GM18505 (cell line): ENCODE measurements at regions not wholly inside any gene's neighbourhood (a gene's known extent, or its start where the extent isn't known, plus 50 kb on each side); places are given as distances from the start of the nearest gene placed in this dataset.
"Not testable (repeated sequence)": the region's sequence is repeated elsewhere in the genome, so short reads cannot be mapped to it uniquely, and the experiment has no call there.

Experiments
- ATAC-seq: cut with Tn5 transposase; IDR thresholded peaks from one replicate; pipeline ENCODE4 v1.9.1; 2021; ENCODE audit not compliant: unreplicated experiment
- POLR2A ChIP-seq: IDR thresholded peaks from 4 replicates; pipeline ENCODE4 v1.6.1; 2011; ENCODE audit warnings: borderline replicate concordance; ENCODE audit not compliant: insufficient read depth, insufficient read length; ENCODE audit errors: extremely low read depth

DNA sequence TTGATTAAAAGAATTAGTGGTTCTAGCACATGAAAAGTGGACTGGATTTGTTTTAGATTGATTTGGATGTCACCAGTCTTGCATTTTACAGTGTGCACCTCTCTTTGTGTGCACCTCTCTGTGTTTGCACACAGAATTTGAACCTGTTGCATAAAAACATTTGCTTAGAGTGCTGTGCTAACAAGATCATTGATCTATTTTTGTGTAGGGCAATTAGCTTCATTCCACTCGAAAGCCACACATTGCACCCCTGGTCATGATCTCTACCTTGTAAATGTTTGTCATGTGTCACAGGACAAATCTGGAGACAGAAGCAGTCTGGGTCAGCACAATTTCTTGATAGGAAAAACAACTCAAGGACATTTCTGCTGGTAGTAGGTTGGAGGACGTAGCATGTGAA, 258.7 kb upstream of the LINC00305 start:
- TF ChIP-seq POLR2A: no peak
- no peak for ATAC-seq

DNA sequence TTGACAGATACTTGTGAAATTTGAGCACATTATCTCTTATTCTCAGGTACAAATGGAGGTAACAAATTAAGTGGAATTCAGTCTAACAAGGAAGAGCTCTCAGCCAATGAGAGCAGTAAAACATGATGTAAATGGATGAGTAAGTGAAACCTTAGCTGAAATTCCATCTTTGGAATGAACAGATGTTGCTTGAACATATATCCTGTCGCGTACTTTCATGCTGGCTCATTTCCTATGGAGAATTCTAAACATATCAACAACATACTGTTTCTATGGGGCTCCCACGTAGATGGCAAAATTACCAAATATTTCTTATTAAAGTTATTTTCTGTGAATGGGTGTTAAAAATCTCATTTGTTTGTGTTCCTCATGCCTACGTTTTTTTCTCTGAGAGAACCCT, 256.3 kb upstream of the LINC00305 start:
- TF ChIP-seq POLR2A: no peak
- ATAC-seq: no peak

DNA sequence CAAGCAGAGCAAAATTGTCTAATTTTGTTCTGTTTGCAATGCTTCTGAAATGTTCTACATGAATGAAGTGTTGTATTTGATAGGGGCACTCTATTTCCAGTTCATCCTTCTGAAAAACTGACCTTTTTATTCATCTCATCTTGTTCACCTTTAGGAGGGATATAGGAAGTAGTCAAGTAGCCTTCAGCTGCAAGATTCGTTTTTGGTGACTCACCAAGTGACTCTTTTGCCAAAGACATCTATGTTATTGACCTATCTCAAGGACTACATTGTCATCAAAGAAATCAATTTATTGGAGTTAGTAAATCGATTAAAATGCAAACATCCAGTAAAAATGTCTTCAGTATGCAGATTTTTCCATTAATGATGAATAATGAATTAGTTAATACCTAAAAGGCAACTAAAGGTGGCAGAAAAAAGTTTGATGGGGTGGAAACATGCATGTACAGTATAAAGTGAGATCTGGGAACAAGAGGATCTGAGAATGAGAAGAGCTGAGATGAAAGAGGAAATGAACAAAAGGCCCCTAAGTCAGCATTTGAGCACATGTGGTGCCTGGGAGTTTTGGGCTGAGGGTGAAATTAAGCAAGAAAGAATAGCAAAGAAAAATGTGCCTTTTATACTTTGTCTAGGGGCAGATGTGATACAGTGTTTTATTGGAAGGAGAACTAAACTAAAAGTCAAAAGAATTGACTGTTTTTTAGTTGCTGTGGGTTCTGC, 255.1 kb upstream of the LINC00305 start:
- no peak for TF ChIP-seq POLR2A
- peak; percentile 63 for ATAC-seq

DNA sequence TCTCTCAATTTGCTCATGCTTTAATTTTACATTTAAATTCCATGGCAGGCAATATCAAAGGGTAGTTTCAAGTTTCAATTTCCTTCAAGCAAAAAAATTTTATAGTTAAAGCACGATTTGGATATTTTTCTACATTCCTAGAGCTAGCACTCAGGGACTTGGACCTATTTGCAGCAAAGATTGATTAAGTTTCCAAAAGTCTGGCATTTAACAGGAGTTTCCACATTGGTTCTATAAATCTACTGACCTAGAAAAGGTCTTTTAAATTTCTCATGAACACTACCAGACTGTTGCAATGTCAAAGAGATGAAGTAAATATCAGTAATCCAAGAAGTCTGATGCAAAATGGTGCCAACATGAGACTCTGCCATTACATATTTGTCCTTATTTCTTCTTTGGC, 253.7 kb upstream of the LINC00305 start:
- ATAC-seq: no peak
- TF ChIP-seq POLR2A: no peak

DNA sequence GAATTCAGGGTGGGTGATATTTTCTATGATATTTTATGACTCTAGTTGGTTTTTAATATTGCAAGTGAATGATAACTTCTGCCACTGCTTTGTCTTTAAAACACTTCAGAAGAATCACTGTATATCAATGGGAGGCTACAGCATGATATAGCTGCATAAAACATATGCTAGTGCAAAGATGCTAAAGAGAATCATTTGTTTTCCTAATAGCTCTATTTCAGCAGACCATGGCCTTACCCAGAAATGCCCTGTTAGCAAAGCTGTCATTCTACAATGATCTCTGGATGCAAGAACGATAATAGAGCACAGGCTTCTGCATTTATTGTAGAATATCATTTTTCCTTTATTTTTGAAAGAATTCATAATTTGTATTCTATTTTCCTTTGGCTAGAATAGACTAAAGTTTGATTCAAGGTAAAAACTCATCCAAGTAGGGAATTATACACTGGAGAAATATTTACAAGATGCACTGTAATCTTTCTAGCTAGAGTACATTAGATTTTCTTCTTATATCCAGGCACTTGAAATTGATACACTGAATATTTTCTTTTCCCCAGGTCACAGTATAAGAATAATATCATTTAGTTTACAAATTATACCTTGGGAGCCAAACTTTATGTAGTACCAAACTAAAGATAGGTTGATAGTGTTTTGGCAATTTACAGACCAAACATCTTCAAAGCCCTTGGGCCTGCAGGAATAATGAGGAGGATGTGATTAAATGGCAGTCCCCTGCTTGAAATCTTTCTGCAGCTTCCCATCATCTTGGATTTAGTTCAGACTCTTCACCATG, 252.6 kb upstream of the LINC00305 start:
- no peak for TF ChIP-seq POLR2A
- ATAC-seq: no peak

DNA sequence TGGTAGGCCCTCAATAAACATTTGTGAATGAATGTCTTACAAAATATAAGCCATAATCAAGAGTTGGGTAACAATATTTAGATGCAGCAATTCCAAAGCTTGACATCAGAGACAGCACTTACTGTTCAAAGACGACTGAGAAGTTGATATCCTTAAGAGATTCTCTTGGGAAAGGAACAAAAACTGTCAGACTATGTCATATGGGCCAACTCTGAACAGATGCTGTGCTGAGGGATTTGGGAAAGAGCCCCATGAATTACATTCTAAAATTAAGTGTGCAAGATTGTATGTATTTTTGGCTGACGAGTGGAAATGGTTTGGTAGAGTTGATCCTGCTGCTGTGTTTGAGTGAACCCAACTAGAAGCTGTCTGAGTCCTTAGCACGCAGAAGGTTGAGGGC, 250.7 kb upstream of the LINC00305 start:
- no peak for TF ChIP-seq POLR2A

DNA sequence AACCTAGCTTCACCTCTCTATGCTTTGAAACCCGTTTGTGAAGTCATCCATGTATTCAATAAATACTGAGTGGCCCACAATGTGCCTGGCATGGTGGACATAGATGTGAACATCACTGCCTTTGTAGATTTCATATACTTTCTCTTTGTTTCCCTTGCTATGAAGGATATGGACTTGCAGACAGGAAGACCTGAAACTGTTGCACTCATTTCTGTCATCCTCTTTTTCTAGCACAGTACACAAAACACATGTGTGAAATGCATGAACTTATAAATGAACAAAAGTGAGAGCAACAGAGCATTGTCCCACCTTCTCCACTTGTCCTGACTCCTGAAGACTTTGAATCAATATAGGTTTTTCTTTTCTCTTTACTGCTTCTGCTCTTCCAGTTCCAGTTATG, 249.4 kb upstream of the LINC00305 start:
- peak; percentile 75 for ATAC-seq
- TF ChIP-seq POLR2A: no peak

More for the DNA sequence above, 250.7 kb upstream of the LINC00305 start:
- no peak for ATAC-seq

DNA sequence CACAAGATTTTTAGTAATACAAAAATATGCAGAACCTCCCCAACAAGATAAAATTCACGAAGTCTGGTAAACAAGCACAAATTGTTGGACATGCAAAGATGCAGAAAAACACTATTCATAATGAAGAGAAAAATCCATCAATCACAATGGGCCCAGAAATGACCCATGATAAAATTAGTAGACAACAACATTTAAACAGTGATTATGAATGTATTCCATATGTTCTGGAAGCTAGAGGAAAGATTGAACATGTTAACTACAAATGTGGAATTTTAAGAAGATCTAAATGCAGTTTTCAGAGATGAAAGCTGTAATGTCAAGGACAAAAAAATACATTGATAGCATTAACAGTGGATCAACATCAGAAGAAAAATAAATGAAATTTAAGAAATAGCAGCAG, 243.3 kb upstream of the LINC00305 start:
- TF ChIP-seq POLR2A: no peak
- no peak for ATAC-seq

DNA sequence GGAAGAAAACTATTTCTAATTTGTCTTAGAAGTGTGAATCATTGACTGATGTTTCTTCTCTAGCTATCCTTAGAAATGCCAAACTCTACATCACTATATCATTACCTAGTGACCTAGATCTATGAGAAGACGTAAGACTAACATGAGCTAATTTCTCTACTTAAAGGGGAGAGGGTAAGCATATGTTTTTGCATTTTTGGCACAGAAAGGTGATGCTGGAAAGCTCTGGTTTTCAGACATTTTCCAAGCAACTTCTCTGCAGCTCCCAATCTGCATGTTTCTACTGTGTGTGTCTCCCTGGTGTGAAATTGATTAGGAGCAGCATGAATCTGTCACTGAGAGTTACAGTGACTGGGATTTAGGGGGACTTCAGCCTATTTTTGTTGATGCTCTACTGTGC, 235.2 kb upstream of the LINC00305 start:
- ATAC-seq: no peak
- TF ChIP-seq POLR2A: no peak

DNA sequence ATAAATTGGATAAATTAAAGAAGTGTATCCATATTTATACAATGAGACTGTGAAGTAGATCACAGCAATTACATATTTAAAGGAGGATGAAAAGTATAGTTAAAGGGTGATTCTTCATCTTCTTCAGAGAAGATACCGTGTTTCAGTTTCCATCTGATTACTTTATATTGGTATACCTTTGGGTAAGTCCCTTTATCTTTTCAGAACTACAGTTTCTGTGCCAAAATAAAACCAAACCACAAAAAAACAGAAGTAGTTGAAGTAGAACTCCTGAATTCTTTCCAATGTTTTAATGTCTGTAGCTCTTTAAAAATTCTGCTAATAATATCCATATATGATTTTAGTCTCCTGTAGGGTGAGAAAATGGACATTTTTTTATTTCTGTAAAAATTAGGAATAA, 231.2 kb upstream of the LINC00305 start:
- peak; percentile 99 for ATAC-seq
- no peak for TF ChIP-seq POLR2A

DNA sequence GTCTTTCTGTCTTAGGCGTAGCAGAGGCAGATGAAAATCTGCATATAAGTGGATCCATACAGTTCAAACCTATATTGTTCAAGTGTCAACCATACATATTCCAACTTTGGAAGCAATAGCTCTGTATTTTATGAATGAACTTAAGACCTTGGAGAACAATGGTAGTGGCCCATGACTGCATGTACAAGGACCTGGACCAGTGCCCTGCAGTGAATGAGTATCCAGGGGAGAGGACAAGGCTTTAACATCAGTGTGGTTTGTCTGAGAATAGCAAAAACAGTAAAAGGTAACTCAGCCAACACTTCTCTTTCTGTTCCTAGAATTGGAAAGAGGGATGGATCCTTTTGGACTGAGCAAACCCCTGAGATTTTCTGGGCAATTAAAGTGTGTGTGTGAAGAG, 230.8 kb upstream of the LINC00305 start:
- no peak for TF ChIP-seq POLR2A
- peak; percentile 16 for ATAC-seq

DNA sequence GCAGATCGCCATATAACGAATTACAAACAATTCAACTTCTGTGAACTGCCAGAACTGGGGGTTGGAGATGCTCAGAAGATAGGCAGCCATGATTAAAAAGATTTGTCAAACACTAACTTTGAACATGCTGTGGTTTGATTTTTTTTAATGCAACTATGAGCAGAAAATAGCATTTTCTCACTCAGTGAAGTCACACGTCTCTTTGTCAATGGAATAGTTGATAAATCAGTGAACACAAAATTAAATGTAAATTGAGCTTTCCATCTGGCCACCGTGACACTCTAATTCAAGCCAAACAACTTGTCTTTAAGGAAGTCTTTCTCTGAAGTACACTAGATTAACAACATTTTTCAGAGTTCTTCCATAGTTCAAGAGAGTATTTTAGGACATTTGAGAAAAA, 228.6 kb upstream of the LINC00305 start:
- no peak for TF ChIP-seq POLR2A
- no peak for ATAC-seq

DNA sequence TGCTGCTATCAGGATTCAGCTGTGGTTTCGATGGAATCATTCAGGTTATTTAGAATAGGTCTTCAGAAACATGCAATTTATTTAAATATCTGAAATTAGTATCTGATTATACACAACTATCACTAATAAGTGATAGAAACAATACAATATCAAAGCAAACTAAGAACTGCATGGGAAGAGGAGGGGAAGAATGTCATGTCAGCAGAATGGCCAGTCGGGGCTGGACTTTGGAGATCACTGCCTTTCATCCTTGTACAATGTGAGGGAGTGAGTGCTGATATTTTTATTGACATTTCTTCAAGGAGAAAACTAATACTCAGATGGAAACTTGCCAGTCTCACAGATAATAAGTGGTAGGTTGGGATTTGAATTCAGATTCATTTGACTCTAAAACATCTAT, 224.0 kb upstream of the LINC00305 start:
- ATAC-seq: no peak
- no peak for TF ChIP-seq POLR2A

DNA sequence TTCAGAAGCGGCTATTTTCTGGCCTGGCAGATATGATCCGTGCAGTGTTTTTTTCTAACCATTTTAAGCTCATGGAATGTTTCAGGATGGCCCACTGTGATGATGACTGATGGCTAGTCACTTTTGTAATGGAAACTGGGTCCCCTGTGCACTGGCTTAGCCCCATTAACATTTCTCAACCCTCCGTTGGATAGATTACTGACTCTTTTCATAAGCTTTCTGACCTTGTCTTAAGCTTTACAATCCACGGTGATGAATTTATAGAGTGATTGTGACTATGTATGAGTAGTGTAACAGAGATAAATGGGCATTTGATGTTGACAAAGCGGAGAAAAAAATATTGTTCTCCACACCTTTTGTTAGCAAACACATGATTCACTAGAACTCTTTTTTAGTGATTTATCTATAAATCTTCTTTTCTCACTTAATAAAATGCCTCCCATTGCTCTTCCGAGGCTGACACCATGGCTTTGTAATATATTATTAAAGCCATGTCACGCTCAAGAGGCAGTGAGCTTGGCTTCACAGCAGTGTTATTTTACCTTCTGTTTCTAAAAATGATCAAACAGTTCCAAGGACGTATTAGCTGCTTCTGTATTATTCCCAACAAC, 221.0 kb upstream of the LINC00305 start:
- ATAC-seq: not testable (repeated sequence)
